Astrocyte (in vitro differentiated cells and primary cell): ENCODE measurements at regions not wholly inside any gene's neighbourhood (a gene's known extent, or its start where the extent isn't known, plus 50 kb on each side); places are given as distances from the start of the nearest gene placed in this dataset.

Experiments
- CTCF ChIP-seq: IDR thresholded peaks from 2 replicates; pipeline ENCODE4 v1.5.1; 2011; ENCODE audit warnings: low read depth, mild to moderate bottlenecking, inconsistent platforms, low read length, moderate library complexity; ENCODE audit not compliant: insufficient read depth
- EZH2 ChIP-seq: IDR thresholded peaks from 2 replicates; pipeline ENCODE4 v1.6.1; 2012; ENCODE audit warnings: mild to moderate bottlenecking, low read length, inconsistent platforms; ENCODE audit not compliant: insufficient read depth

GRCh38 chr11:116512841-116513240, 259.9 kb downstream of the BUD13 start:
- TF ChIP-seq CTCF (no peak), EZH2 (no peak)
